Breast epithelium (tissue), 3 donors: ENCODE measurements at regions not wholly inside any gene's neighbourhood (a gene's known extent, or its start where the extent isn't known, plus 50 kb on each side); places are given as distances from the start of the nearest gene placed in this dataset.

Experiments used
- POLR2AphosphoS5 ChIP-seq, 3 donors: sonication (generic); formaldehyde crosslinking; IDR thresholded peaks; one replicate each; pipeline ENCODE4 v1.6.1; 2017; ENCODE audit warnings: antibody characterized with exemption in 3 of 3
- TF ChIP-seq, protein P1 (sequence below), 3 donors: fragments of 450-650 bp; IDR thresholded peaks; one replicate each; pipeline ENCODE4 v1.5.1; 2016 to 2017; ENCODE audit warnings: antibody characterized with exemption in 3 of 3, mild to moderate bottlenecking in 3 of 3, moderate library complexity in 3 of 3

DNA sequence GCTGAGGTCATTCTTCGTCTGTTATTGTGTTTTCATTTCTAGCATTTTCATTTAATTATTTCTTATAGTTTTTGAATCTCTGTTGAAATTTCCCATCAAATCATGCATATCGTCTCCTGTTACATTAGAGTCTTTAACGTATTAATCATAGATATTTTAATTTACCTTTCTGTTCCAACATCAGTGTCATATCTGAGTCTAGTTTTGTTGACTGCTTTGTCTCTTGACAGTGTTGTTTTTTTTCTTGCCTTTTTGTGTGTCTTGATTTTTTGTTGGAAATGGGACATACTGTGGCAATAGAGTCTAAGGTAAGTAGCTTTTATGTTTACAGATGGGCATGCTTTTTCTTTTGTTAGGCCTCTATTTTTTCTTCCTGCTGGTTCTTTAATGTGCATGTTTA is 286.8 kb upstream of the THRB start:
- TF ChIP-seq, protein P1, sequence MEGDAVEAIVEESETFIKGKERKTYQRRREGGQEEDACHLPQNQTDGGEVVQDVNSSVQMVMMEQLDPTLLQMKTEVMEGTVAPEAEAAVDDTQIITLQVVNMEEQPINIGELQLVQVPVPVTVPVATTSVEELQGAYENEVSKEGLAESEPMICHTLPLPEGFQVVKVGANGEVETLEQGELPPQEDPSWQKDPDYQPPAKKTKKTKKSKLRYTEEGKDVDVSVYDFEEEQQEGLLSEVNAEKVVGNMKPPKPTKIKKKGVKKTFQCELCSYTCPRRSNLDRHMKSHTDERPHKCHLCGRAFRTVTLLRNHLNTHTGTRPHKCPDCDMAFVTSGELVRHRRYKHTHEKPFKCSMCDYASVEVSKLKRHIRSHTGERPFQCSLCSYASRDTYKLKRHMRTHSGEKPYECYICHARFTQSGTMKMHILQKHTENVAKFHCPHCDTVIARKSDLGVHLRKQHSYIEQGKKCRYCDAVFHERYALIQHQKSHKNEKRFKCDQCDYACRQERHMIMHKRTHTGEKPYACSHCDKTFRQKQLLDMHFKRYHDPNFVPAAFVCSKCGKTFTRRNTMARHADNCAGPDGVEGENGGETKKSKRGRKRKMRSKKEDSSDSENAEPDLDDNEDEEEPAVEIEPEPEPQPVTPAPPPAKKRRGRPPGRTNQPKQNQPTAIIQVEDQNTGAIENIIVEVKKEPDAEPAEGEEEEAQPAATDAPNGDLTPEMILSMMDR (IDR thresholded peaks at IDR 0.05), result no peak
- no peak for TF ChIP-seq POLR2AphosphoS5 (IDR thresholded peaks at IDR 0.05)
